ENCODE measurements at regions not wholly inside any gene's neighbourhood (a gene's known extent, or its start where the extent isn't known, plus 50 kb on each side); places are given as distances from the start of the nearest gene placed in this dataset.

GRCh38 chr12:60191271-60191670 is 595.4 kb downstream of the SLC16A7 start:
- Histone ChIP-seq H3K27me3 (ENCODE audit: control insufficient read depth, insufficient read depth, low read length) (no peaks in the 10 kb centered on the region), H3K27ac (ENCODE audit: low read depth, low read length) (no peak overlapping the region), H3K9me3 (ENCODE audit: control insufficient read depth, insufficient read depth, low read length) (no peaks in the 10 kb centered on the region), H3K36me3 (ENCODE audit: control insufficient read depth, insufficient read depth, low read length) (no peaks in the 10 kb centered on the region), H3K4me1 (ENCODE audit: control insufficient read depth, insufficient read depth, low read length) (no peaks in the 10 kb centered on the region), H3K4me3 (ENCODE audit: low read depth, low read length) (no peak overlapping the region), H3K9ac (ENCODE audit: low read depth, low read length) (no peak overlapping the region)

DNA sequence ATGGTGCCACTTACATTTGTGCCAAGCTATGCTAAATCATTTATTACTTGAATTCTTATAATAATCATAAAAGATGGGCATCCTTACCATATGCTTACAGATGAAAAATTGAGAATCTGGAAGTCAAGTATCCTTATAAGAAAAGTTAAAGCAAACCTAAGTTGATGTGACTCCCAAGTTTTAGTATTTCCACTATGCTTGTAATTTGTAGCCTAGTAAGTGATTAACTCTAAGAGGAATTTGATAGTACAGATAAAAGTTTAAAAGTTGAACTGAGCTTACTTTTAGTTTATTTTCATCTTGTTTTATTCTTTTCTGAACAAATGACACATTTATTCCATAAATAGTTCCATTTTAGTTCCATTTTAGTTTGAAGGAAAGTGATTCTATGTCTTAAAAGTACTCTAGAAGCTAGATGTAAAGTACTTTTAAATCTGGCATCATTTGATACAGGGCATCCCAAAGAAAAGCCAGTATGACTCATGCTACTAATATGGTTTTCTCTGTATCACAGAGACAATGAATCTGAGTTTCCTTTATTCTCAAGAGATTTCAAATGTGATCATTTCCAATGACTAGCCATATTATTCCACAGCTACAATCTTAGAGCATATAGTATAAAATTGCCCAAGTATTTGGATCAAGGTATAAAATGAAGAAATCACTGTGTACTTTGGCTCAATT is 596.0 kb downstream of the SLC16A7 start:
- no peaks in the 10 kb centered on the region for H3K27me3 ChIP-seq (ENCODE audit: control insufficient read depth, insufficient read depth, low read length)
- H3K9ac ChIP-seq (ENCODE audit: low read depth, low read length): no peak overlapping the region
- no peaks in the 10 kb centered on the region for H3K9me3 ChIP-seq (ENCODE audit: control insufficient read depth, insufficient read depth, low read length)
- H3K27ac ChIP-seq (ENCODE audit: low read depth, low read length): no peak overlapping the region
- H3K4me3 ChIP-seq (ENCODE audit: low read depth, low read length): no peak overlapping the region
- no peaks in the 10 kb centered on the region for H3K36me3 ChIP-seq (ENCODE audit: control insufficient read depth, insufficient read depth, low read length)
- H3K4me1 ChIP-seq (ENCODE audit: control insufficient read depth, insufficient read depth, low read length): no peaks in the 10 kb centered on the region

- Histone ChIP-seq H3K4me1 (ENCODE audit: control insufficient read depth, insufficient read depth, low read length) (peaks cover 7% of the 10 kb centered on the region; the same call in 1 of the 2 replicates), H3K9ac (ENCODE audit: low read depth, low read length) (no peak overlapping the region), H3K36me3 (ENCODE audit: control insufficient read depth, insufficient read depth, low read length) (no peaks in the 10 kb centered on the region), H3K27ac (ENCODE audit: low read depth, low read length) (no peak overlapping the region), H3K4me3 (ENCODE audit: low read depth, low read length) (no peak overlapping the region), H3K27me3 (ENCODE audit: control insufficient read depth, insufficient read depth, low read length) (no peaks in the 10 kb centered on the region), H3K9me3 (ENCODE audit: control insufficient read depth, insufficient read depth, low read length) (no peaks in the 10 kb centered on the region)
These were observed 598.8 kb downstream of the SLC16A7 start for GRCh38 chr12:60194678-60195077.

- Histone ChIP-seq H3K27ac (ENCODE audit: low read depth, low read length) (no peak overlapping the region), H3K9me3 (ENCODE audit: control insufficient read depth, insufficient read depth, low read length) (no peaks in the 10 kb centered on the region), H3K4me3 (ENCODE audit: low read depth, low read length) (no peak overlapping the region), H3K4me1 (ENCODE audit: control insufficient read depth, insufficient read depth, low read length) (peaks cover 7% of the 10 kb centered on the region; the same call in 1 of the 2 replicates), H3K9ac (ENCODE audit: low read depth, low read length) (no peak overlapping the region), H3K27me3 (ENCODE audit: control insufficient read depth, insufficient read depth, low read length) (no peaks in the 10 kb centered on the region), H3K36me3 (ENCODE audit: control insufficient read depth, insufficient read depth, low read length) (no peaks in the 10 kb centered on the region)
These were observed 599.7 kb downstream of the SLC16A7 start for GRCh38 chr12:60195483-60195882.

DNA sequence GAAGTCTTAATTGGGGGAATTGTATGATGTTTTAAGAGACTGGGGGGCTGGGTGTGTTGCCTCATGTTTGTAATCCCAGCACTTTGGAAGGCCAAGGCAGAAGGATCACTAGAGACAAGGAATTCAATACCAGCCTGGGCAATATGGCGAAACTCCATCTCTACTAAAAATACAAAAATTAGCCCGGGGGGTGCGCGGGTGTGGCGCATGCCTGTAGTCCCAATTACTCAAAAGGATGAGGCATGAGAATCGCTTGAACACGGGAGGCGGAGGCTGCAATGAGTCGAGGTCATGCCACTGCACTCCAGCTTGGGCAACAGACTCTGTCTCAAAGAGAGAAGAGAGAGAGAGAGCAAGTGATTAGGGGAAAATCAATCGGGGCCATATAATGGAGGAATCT is 600.5 kb downstream of the SLC16A7 start:
- no peak overlapping the region for H3K4me3 ChIP-seq (ENCODE audit: low read depth, low read length)
- no peak overlapping the region for H3K9ac ChIP-seq (ENCODE audit: low read depth, low read length)
- H3K27ac ChIP-seq (ENCODE audit: low read depth, low read length): no peak overlapping the region
- H3K27me3 ChIP-seq (ENCODE audit: control insufficient read depth, insufficient read depth, low read length): no peaks in the 10 kb centered on the region
- H3K36me3 ChIP-seq (ENCODE audit: control insufficient read depth, insufficient read depth, low read length): no peaks in the 10 kb centered on the region
- no peaks in the 10 kb centered on the region for H3K9me3 ChIP-seq (ENCODE audit: control insufficient read depth, insufficient read depth, low read length)
- H3K4me1 ChIP-seq (ENCODE audit: control insufficient read depth, insufficient read depth, low read length): peaks cover 7% of the 10 kb centered on the region; the same call in 1 of the 2 replicates

DNA sequence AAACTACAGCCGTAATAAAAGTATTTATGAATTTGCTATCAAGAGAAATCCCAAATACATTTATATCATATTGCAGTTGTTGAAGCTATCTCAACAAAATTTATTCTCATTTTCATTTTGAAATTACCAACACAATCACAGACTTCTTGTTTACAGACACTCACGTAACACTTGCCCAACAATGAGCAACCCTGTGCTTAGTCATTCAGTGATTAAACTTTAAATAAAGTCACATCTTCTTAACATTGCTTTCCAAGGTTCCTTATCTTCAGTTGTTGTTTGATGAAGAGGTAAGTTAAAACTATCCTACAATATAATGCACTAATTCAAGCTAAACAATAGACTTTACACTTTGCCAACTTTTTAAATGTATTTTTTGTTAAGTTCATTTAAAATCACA is 601.8 kb downstream of the SLC16A7 start:
- Histone ChIP-seq H3K36me3 (ENCODE audit: control insufficient read depth, insufficient read depth, low read length) (no peaks in the 10 kb centered on the region), H3K4me3 (ENCODE audit: low read depth, low read length) (no peak overlapping the region; the same call in 1 of the 2 replicates), H3K27me3 (ENCODE audit: control insufficient read depth, insufficient read depth, low read length) (no peaks in the 10 kb centered on the region), H3K9me3 (ENCODE audit: control insufficient read depth, insufficient read depth, low read length) (no peaks in the 10 kb centered on the region), H3K4me1 (ENCODE audit: control insufficient read depth, insufficient read depth, low read length) (peaks cover 7% of the 10 kb centered on the region; the same call in 1 of the 2 replicates), H3K9ac (ENCODE audit: low read depth, low read length) (no peak overlapping the region), H3K27ac (ENCODE audit: low read depth, low read length) (no peak overlapping the region)

DNA sequence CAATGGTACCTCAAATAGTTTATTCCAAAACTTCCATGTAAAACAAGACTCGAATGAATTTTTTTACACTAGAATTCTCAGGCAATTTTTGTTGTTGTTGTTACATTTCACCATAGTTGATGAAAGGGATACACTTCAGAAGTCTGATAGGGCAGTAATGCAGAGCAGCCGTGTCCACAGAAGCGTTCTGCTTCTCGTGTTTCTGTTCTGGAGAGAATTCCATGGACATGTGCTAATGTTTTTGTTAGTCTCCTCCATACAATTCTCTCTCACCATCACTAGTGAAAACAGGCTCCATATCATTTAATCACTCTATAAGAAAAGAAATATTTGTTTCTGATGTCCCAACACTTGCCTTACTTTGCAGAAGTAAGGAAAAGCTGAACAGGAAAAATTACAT is 606.1 kb downstream of the SLC16A7 start:
- Histone ChIP-seq H3K9ac (ENCODE audit: low read depth, low read length) (no peak overlapping the region), H3K27me3 (ENCODE audit: control insufficient read depth, insufficient read depth, low read length) (no peaks in the 10 kb centered on the region), H3K9me3 (ENCODE audit: control insufficient read depth, insufficient read depth, low read length) (no peaks in the 10 kb centered on the region), H3K36me3 (ENCODE audit: control insufficient read depth, insufficient read depth, low read length) (no peaks in the 10 kb centered on the region), H3K4me3 (ENCODE audit: low read depth, low read length) (no peak overlapping the region), H3K27ac (ENCODE audit: low read depth, low read length) (no peak overlapping the region), H3K4me1 (ENCODE audit: control insufficient read depth, insufficient read depth, low read length) (peaks cover 16% of the 10 kb centered on the region; the same call in 1 of the 2 replicates)

DNA sequence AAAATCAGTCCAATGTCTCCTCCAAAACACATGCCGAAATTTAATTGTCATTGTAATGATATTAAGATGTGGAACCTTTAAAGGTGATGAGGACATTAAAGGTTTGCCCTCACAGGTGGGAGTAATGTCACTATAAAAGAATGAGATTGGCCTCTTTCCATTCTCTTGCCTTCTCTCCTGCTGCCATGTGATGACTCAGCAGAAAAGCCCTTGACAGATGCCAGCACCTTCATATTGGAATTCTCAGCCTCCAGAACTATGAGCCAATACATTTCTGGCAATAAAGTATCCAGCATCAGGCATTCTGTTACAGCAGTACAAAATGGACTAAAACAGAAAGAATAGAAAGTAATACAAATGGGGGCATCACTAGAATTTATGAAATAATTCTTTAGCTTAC is 609.7 kb downstream of the SLC16A7 start:
- no peaks in the 10 kb centered on the region for H3K27me3 ChIP-seq (ENCODE audit: control insufficient read depth, insufficient read depth, low read length)

DNA sequence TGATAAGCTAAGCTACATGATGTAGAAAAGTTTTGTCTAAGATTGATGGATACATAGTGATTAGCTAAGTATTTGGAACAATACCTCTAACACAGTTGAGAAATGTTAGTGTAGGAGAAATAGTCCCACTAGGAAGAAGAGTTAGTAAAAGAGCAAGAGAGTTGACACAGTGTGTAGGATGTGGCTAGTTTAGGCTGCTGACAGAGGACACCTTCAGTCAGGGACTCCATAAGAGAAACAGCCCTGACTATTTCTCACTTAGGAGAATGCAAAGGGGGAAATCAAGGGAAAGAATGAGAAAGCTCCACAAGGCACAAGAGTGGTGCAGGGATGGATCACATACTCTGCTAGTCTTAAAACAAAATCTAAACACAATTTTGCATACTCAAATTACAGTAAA is 613.7 kb downstream of the SLC16A7 start:
- Histone ChIP-seq H3K4me3 (ENCODE audit: low read depth, low read length) (no peak overlapping the region), H3K9ac (ENCODE audit: low read depth, low read length) (no peak overlapping the region), H3K27ac (ENCODE audit: low read depth, low read length) (no peak overlapping the region), H3K4me1 (ENCODE audit: control insufficient read depth, insufficient read depth, low read length) (peaks cover 8% of the 10 kb centered on the region; the same call in 1 of the 2 replicates), H3K36me3 (ENCODE audit: control insufficient read depth, insufficient read depth, low read length) (no peaks in the 10 kb centered on the region), H3K9me3 (ENCODE audit: control insufficient read depth, insufficient read depth, low read length) (peaks cover 7% of the 10 kb centered on the region), H3K27me3 (ENCODE audit: control insufficient read depth, insufficient read depth, low read length) (no peaks in the 10 kb centered on the region)

More for the DNA sequence above, 609.7 kb downstream of the SLC16A7 start:
- no peaks in the 10 kb centered on the region for H3K36me3 ChIP-seq (ENCODE audit: control insufficient read depth, insufficient read depth, low read length)
- H3K9me3 ChIP-seq (ENCODE audit: control insufficient read depth, insufficient read depth, low read length): no peaks in the 10 kb centered on the region
- H3K27ac ChIP-seq (ENCODE audit: low read depth, low read length): no peak overlapping the region
- no peak overlapping the region for H3K4me3 ChIP-seq (ENCODE audit: low read depth, low read length)
- H3K4me1 ChIP-seq (ENCODE audit: control insufficient read depth, insufficient read depth, low read length): peaks cover 8% of the 10 kb centered on the region; the same call in 1 of the 2 replicates
- no peak overlapping the region for H3K9ac ChIP-seq (ENCODE audit: low read depth, low read length)

GRCh38 chr12:60209933-60210332 is 614.1 kb downstream of the SLC16A7 start:
- H3K36me3 ChIP-seq (ENCODE audit: control insufficient read depth, insufficient read depth, low read length): no peaks in the 10 kb centered on the region
- no peaks in the 10 kb centered on the region for H3K27me3 ChIP-seq (ENCODE audit: control insufficient read depth, insufficient read depth, low read length)
- no peak overlapping the region for H3K9ac ChIP-seq (ENCODE audit: low read depth, low read length)
- H3K4me3 ChIP-seq (ENCODE audit: low read depth, low read length): no peak overlapping the region
- H3K9me3 ChIP-seq (ENCODE audit: control insufficient read depth, insufficient read depth, low read length): peaks cover 7% of the 10 kb centered on the region
- no peak overlapping the region for H3K27ac ChIP-seq (ENCODE audit: low read depth, low read length)
- peaks cover 8% of the 10 kb centered on the region; the same call in 1 of the 2 replicates for H3K4me1 ChIP-seq (ENCODE audit: control insufficient read depth, insufficient read depth, low read length)

DNA sequence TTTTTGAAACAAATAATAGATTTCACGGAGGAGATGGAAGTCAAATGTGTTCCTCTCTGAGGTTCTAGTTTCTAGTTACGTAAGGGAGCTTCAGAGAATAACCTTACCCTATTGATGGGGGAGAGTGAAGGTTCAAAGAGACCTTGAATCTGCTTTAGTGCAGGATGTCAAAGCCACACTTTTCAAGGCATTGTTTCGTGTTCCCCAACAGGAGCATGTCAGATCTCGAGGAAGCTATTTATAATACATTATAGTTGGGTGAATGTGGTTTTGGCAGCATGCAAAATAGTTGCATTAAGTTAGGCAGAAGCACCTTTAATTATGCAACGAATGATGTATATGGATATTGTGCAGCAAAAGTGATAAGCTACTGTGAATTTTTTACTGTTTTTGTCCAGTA is 614.9 kb downstream of the SLC16A7 start:
- no peaks in the 10 kb centered on the region for H3K27me3 ChIP-seq (ENCODE audit: control insufficient read depth, insufficient read depth, low read length)
- peaks cover 7% of the 10 kb centered on the region for H3K9me3 ChIP-seq (ENCODE audit: control insufficient read depth, insufficient read depth, low read length)
- no peak overlapping the region for H3K4me3 ChIP-seq (ENCODE audit: low read depth, low read length)
- H3K4me1 ChIP-seq (ENCODE audit: control insufficient read depth, insufficient read depth, low read length): 0 out of 2 replicates have a peak, but pooled peaks cover 2% of the 10 kb centered on the region
- H3K27ac ChIP-seq (ENCODE audit: low read depth, low read length): no peak overlapping the region
- H3K9ac ChIP-seq (ENCODE audit: low read depth, low read length): no peak overlapping the region
- H3K36me3 ChIP-seq (ENCODE audit: control insufficient read depth, insufficient read depth, low read length): no peaks in the 10 kb centered on the region
